ENCODE measurements at regions not wholly inside any gene's neighbourhood (a gene's known extent, or its start where the extent isn't known, plus 50 kb on each side); places are given as distances from the start of the nearest gene placed in this dataset.
A peak's percentile ranks its signal among the peaks of the same experiment; 100 is the strongest.

- no peak for DNase-seq (ENCODE audit: low spot score)
- Histone ChIP-seq H3K27ac (ENCODE audit: low read depth, low read length, poor library complexity, severe bottlenecking) (no peak overlapping the region), H3K27me3 (replicated peaks; ENCODE audit: insufficient read depth, low read depth, low read length, poor library complexity) (no peaks in the 10 kb centered on the region), H3K4me1 (ENCODE audit: insufficient read depth, low read length, poor library complexity, severe bottlenecking) (no peaks in the 10 kb centered on the region), H3K9me3 (ENCODE audit: low read depth, low read length, poor library complexity, severe bottlenecking) (no peaks in the 10 kb centered on the region), H3K36me3 (ENCODE audit: insufficient read depth, low read length, poor library complexity, severe bottlenecking) (no peaks in the 10 kb centered on the region), H3K4me3 (ENCODE audit: low read depth, low read length, poor library complexity, severe bottlenecking) (no peak overlapping the region)
- POLR2A ChIA-PET (ENCODE audit: low non-redundant PET), result no interaction called here
- CTCF ChIA-PET, result no interaction called here
- BruUV-seq (replicated peaks), result no TSS peak
- intact Hi-C loops (cut with micrococcal nuclease; ENCODE audit: unreplicated experiment), result no loop called here
- no peak for TF ChIP-seq CTCF (conservative IDR thresholded peaks at IDR 0.05; ENCODE audit: low read depth, low read length)
- no peak for TF ChIP-seq EZH2 (IDR thresholded peaks at IDR 0.05; ENCODE audit: borderline replicate concordance, low read depth, low read length, poor library complexity, severe bottlenecking)
Observed at GRCh38 chr5:68682400-68683160, 411.2 kb upstream of the SLC30A5 start.

- TF ChIP-seq EZH2 (IDR thresholded peaks at IDR 0.05; ENCODE audit: borderline replicate concordance, low read depth, low read length, poor library complexity, severe bottlenecking) (no peak), CTCF (conservative IDR thresholded peaks at IDR 0.05; ENCODE audit: low read depth, low read length) (no peak)
- Histone ChIP-seq H3K27me3 (replicated peaks; ENCODE audit: insufficient read depth, low read depth, low read length, poor library complexity) (no peaks in the 10 kb centered on the region), H3K4me1 (ENCODE audit: insufficient read depth, low read length, poor library complexity, severe bottlenecking) (no peaks in the 10 kb centered on the region), H3K9me3 (ENCODE audit: low read depth, low read length, poor library complexity, severe bottlenecking) (no peaks in the 10 kb centered on the region), H3K4me3 (ENCODE audit: low read depth, low read length, poor library complexity, severe bottlenecking) (no peak overlapping the region), H3K27ac (ENCODE audit: low read depth, low read length, poor library complexity, severe bottlenecking) (no peak overlapping the region), H3K36me3 (ENCODE audit: insufficient read depth, low read length, poor library complexity, severe bottlenecking) (no peaks in the 10 kb centered on the region)
- peak; percentile 22 for DNase-seq (ENCODE audit: low spot score)
- no TSS peak for BruUV-seq (replicated peaks)
- ChIA-PET CTCF (no interaction called here), POLR2A (ENCODE audit: low non-redundant PET) (no interaction called here)
- intact Hi-C loops (cut with micrococcal nuclease; ENCODE audit: unreplicated experiment), result no loop called here
Observed at GRCh38 chr5:68683632-68684036, 410.2 kb upstream of the SLC30A5 start.

GRCh38 chr5:68685863-68686262, 408.0 kb upstream of the SLC30A5 start:
- DNase-seq (ENCODE audit: low spot score), result no peak
- ChIA-PET CTCF (no interaction called here), POLR2A (ENCODE audit: low non-redundant PET) (no interaction called here)
- intact Hi-C loops (cut with micrococcal nuclease; ENCODE audit: unreplicated experiment), result no loop called here
- Histone ChIP-seq H3K27ac (ENCODE audit: low read depth, low read length, poor library complexity, severe bottlenecking) (no peak overlapping the region), H3K27me3 (replicated peaks; ENCODE audit: insufficient read depth, low read depth, low read length, poor library complexity) (no peaks in the 10 kb centered on the region), H3K4me1 (ENCODE audit: insufficient read depth, low read length, poor library complexity, severe bottlenecking) (no peaks in the 10 kb centered on the region), H3K4me3 (ENCODE audit: low read depth, low read length, poor library complexity, severe bottlenecking) (no peak overlapping the region), H3K36me3 (ENCODE audit: insufficient read depth, low read length, poor library complexity, severe bottlenecking) (no peaks in the 10 kb centered on the region), H3K9me3 (ENCODE audit: low read depth, low read length, poor library complexity, severe bottlenecking) (no peaks in the 10 kb centered on the region)
- BruUV-seq (replicated peaks), result no TSS peak
- TF ChIP-seq CTCF (conservative IDR thresholded peaks at IDR 0.05; ENCODE audit: low read depth, low read length), result no peak

Measured in A673 (cell line).